Stimulated activated CD4-positive, alpha-beta T cell treated with anti-CD3 and anti-CD28 coated beads, Interleukin-4, amount 100 ng/mL, for 4 hours (primary cell): ENCODE measurements at regions not wholly inside any gene's neighbourhood (a gene's known extent, or its start where the extent isn't known, plus 50 kb on each side); places are given as distances from the start of the nearest gene placed in this dataset.

Experiments
- DNase-seq, 2 experiments: peaks; one replicate each; pipeline ENCODE4 v3.0.0-alpha.2; 2020

DNA sequence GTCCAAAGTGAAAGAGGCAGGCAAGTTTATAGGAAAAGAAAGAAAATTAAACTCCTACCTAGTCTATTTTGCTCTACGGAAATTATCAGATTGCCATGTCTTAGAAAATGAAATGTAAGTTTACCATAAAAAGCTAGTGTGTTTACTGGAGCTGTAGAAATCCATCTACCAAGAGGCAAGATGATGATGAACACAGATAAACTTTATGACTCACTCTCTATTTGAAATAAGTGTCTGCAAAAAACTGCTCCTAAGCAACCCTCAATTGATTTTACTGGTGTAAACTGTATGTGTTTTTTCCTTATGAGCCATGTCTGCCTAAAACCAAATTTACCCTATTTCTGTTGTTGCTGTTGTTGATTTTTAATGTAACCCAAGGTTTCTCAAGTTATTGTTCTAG, 73.8 kb upstream of the TMEM106B start:
- no peak for DNase-seq

DNA sequence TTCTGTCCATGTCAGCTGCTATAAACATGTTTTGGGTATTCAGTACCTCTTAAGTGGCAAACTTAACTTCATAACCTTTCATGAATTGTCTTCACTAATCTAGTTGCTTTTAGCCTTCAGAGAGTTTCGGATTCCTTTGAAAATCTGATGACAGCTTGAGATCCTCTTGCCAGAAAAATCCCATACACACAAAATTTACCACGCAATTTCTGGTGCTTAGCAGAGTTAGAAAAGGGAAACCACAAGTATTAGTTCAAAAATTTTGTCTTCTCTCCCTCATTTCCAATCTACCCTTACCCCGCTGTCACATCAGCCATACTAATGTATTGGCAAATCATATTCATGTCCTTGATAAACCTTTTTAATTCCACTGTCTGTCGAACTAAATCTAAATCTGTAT, 72.7 kb upstream of the TMEM106B start:
- no peak for DNase-seq

DNA sequence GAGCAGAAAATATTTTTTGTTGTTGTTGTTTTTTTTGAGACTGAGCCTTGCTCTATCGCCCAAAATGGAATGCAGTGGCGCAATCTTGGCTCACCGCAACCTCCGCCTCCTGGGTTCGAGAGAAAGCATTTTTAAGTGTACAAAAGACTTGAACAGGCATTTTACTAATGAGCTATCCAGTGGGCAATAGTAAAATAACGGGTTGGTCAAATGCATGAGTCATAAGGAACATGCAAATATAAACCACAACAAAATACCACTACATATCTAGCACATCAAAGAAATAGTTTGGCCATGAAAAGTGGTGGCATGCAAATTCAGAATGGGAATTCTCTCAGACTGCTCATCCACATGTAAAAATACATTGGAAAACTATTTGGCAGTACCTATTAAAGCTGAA, 71.7 kb upstream of the TMEM106B start:
- DNase-seq: no peak

- no peak for DNase-seq
Observed at GRCh38 chr7:12146813-12147212, 64.3 kb upstream of the TMEM106B start.

- DNase-seq: no peak
Observed at GRCh38 chr7:12152196-12152918, 58.7 kb upstream of the TMEM106B start.

DNA sequence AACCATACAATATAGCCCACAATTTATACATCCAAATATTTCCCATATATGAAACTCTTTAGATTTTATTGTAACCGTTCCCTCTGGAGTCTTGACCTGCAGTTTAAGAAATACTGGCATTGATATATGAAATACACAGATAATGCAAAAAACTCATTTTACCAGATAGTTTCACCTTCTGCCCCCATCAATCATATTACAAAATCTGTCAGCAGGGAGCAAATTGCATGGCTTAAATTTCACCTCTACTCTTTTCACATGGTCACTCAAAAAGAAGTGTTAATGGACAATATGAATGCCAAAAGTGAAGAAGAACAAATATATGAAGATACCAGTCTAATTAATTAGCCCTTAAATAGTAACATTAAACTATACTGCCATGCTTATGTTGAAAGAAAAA, 57.0 kb upstream of the TMEM106B start:
- DNase-seq: no peak

DNA sequence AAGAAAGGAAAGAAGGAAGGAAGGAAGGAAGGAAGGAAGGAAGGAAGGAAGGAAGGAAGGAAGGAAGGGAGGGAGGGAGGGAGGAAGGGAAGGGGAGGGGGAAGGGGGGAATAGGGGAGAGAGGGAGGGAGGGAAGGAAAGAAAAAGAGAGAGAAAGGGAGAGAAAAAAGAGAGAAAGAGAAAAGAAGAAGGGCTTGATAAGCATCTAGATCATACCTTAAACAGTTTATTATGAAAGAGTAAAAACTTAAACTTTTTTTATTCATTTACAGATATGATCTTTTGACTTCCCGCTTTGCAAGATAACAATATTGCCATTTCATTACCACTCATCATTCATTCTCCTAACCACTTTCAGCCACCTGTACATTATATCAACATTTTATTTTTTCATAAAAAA, 53.6 kb upstream of the TMEM106B start:
- DNase-seq: no peak

DNA sequence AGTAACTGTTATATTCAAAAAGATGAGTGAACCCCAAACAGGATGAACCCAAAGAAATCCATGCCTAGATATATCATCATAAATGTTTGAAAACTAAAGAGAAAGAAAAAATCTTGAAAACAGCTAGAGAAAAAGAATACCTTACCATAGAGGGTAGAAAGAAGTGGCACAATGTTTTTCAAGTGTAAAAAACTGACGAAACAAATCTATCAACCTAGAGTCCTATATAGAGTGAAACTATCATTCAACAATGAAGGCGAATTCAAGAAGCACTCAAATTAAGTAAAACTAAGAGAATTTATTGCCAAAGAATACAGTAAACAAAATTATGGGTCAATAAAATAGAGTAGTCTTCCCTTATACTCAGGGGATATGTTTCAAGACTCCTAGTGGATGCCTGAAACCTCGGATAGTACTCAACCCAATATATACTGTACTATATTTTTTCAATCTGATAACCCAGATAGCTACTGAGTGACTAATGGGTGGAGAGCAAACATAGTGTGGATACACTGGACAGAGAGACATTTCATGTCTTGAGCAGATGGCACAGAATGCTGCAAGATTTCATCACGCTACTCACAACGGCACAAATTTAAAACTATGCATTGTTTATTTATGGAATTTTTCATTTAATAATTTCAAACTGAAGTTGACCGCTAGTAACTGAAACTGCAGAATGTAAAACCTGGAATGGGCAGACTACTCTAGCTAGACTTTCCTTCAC, 52.6 kb upstream of the TMEM106B start:
- DNase-seq: no peak

GRCh38 chr7:12161146-12161545, 49.9 kb upstream of the TMEM106B start:
- no peak for DNase-seq
